Right cardiac atrium (tissue), 5 donors: ENCODE measurements at regions not wholly inside any gene's neighbourhood (a gene's known extent, or its start where the extent isn't known, plus 50 kb on each side); places are given as distances from the start of the nearest gene placed in this dataset.
"Not testable (repeated sequence)": the region's sequence is repeated elsewhere in the genome, so short reads cannot be mapped to it uniquely, and the experiment has no call there.

Source experiments
- ATAC-seq, 2 donors: fragments of 200-7000 bp; cut with Tn5 transposase; one replicate each; pipeline versions ENCODE4 v1.8.0 to v1.9.1; 2020; ENCODE audit warnings: moderate library complexity in 2 of 2, mild to moderate bottlenecking in 1 of 2
- DNase-seq, 3 donors: peaks; one replicate each; pipeline ENCODE4 v3.0.0-alpha.2; 2020
- H3K27ac ChIP-seq: one replicate; pipeline ENCODE4 v1.5.1; 2013; ENCODE audit warnings: mild to moderate bottlenecking, low read length, control low read depth, moderate library complexity
- H3K27me3 ChIP-seq: one replicate; pipeline ENCODE4 v1.6.1; 2013; ENCODE audit not compliant: control insufficient read depth, insufficient read depth
- H3K4me1 ChIP-seq: one replicate; pipeline ENCODE4 v1.6.1; 2013; ENCODE audit warnings: low read length; ENCODE audit not compliant: control insufficient read depth, insufficient read depth
- H3K4me3 ChIP-seq: one replicate; pipeline ENCODE4 v1.5.1; 2013; ENCODE audit warnings: low read length, control low read depth
- H3K9me3 ChIP-seq: one replicate; pipeline ENCODE4 v1.6.1; 2013; ENCODE audit warnings: low read length; ENCODE audit not compliant: control insufficient read depth
- WGBS: extraction: QIAGEN DNeasy Blood & Tissue Kit; methylation state at CpG from one replicate; pipeline ENCODE4 v1.1.7; 2013; 5-methylcytosine and 5-hydroxymethylcytosine counted together
- intact Hi-C, 4 donors: fragments of 100-400 bp; cut with DNase I; formaldehyde crosslinking; loops; one replicate each; pipeline versions ENCODE4 v1.11.0 to v1.14.0; 2022 to 2023
- donor health status: healthy with polysubstance abuse.
- donor health status: DM: no; HTN: yes; CAD: no.
- donor health status: DM: no; HTN: no; CAD: no.
- donor health status: DM: no; HTN: yes; CAD: no; lungs with severe emphysema.
- donor health status: DM: yes; HTN: yes; CAD: no.

DNA sequence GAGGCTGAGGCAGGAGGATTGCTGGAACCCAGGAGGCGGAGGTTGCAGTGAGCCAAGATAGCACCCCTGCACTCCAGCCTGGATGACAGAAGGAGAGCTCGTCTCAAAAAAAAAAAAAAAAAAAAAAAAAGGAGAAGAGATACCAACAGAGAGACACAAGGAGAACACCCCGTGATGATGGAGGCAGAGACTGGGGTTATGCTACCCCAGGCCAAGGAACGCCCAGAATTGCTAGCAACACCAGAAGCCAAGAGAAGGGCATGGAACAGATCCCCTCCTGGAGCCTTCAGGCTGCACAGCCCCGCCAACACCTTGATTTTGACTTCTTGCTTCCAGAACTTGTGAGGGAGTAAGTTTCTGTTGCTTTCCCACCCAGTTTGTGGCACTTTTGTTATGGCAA, 148.0 kb upstream of the FOXN3 start:
- no peak overlapping the region for H3K27ac ChIP-seq
- H3K27me3 ChIP-seq, result no peaks in the 10 kb centered on the region
- no peak overlapping the region for H3K4me3 ChIP-seq
- intact Hi-C loops, result no loop called here
- H3K4me1 ChIP-seq, result peaks cover 6% of the 10 kb centered on the region
- peak in 1 of 2 donors; percentile 31 for ATAC-seq
- WGBS, result 89% methylated on average over 5 of the region's 5 CpGs
- no peak for DNase-seq
- H3K9me3 ChIP-seq, result no peaks in the 10 kb centered on the region

DNA sequence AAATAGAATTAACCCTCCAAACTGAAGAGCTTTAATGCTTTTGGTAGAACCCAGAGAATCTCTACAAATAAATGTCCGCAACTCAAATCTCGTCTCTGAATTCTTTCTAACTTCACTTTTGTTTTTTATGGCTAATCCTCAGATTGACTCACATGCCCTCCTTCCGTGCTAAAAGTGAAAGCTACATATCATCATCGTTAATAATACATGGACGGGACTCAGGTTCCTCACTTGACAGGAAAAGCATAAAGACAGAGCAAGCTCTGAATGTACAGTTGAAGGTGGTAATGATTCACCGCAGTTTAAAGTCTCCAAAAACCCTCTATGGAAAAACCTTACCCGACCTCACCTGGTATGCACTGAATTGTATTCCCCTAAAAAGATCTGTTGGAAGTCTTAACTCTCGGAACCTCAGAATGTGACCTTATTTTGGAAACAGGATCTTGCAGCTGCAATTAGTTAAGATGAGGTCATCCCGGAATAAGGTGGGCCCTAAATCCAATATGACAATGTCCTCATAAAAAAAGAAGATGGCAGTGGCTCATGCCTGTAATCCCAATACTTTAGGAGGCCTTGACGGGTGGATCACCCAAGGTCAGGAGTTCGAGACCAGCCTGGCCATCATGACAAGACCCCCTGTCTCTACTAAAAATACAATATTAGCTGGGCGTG, 147.4 kb upstream of the FOXN3 start:
- H3K9me3 ChIP-seq, result no peaks in the 10 kb centered on the region
- H3K27me3 ChIP-seq, result no peaks in the 10 kb centered on the region
- intact Hi-C loops, result no loop called here
- H3K4me1 ChIP-seq, result peaks cover 6% of the 10 kb centered on the region
- DNase-seq (no peak), ATAC-seq (peak in 1 of 2 donors; percentile 32)
- WGBS, result 73% methylated on average over 12 of the region's 12 CpGs
- no peak overlapping the region for H3K4me3 ChIP-seq
- peak overlapping the region; percentile 15 for H3K27ac ChIP-seq

DNA sequence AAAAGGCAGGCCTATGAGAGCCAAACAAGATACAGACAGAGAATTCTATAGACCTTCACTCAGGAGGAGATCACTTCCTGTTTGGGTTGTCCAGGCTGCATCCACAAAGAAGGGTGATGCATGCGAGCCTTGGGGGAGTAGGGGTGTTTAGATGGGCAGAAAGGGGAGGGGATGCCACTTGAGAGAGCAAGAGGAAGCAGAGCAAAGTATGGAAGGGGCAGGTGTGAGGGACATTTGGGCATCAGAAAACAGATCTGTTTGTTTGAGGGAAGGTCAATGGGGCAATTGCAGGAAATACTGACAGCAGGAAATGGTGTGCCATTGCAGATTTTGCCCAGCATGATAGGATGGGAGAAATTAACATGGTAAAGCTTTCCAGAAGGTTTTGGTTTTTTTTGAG, 146.4 kb upstream of the FOXN3 start:
- 91% methylated on average over 1 of the region's 1 CpG for WGBS
- no peaks in the 10 kb centered on the region for H3K27me3 ChIP-seq

DNA sequence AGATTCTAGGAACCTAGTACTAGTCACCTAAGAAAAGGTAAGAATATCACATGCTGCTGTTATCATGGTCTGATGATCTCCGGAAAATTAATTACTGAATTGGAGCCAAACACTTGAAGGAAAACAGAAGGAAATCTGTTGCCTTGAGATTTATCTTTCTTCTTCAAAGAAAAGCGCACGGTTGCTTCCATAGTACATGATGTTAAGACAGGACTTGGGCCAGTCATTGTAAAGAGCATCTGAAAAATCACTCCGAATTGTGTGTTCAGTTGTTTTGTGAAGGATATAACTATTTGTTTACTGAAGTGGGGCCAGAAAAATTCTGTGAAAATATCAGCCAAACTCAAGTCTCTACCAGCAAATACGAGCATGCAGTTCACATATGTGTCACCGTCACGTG, 134.9 kb upstream of the FOXN3 start:
- Histone ChIP-seq H3K27me3 (no peaks in the 10 kb centered on the region), H3K9me3 (no peaks in the 10 kb centered on the region), H3K27ac (no peak overlapping the region), H3K4me1 (peaks cover 6% of the 10 kb centered on the region), H3K4me3 (no peak overlapping the region)
- 71% methylated on average over 7 of the region's 7 CpGs for WGBS
- intact Hi-C loops, result no loop called here
- ATAC-seq (peak in 1 of 2 donors; percentile 18), DNase-seq (no peak)

More for the DNA sequence above, 146.4 kb upstream of the FOXN3 start:
- Histone ChIP-seq H3K27ac (no peak overlapping the region), H3K9me3 (no peaks in the 10 kb centered on the region), H3K4me1 (peaks cover 6% of the 10 kb centered on the region), H3K4me3 (no peak overlapping the region)
- ATAC-seq (no peak), DNase-seq (no peak)
- intact Hi-C loops, result no loop called here

DNA sequence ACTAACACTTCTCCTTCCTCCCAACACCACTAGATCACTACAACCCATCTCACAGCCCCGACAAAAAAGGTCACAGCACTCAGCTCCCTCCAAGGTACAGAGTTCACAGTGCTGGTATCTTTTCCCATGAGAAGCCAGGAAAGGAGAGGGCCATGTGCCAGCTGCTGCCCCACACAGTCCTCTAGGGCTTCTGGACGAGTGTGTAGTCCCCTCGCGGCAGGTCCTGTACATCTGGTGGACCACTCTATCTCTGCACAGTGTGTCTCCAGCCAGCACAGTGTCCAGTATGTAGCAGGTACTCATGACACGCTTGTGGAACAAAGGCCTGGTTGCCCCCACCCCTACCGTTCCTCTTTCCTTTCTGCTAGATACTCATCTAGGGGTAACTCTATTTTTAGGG, 134.4 kb upstream of the FOXN3 start:
- Histone ChIP-seq H3K4me1 (peaks cover 6% of the 10 kb centered on the region), H3K27ac (peak overlapping the region; percentile 38), H3K4me3 (no peak overlapping the region), H3K27me3 (no peaks in the 10 kb centered on the region), H3K9me3 (no peaks in the 10 kb centered on the region)
- intact Hi-C loops, result no loop called here
- DNase-seq (no peak), ATAC-seq (peak; percentile 24 to 62)
- 49% methylated on average over 6 of the region's 6 CpGs for WGBS

DNA sequence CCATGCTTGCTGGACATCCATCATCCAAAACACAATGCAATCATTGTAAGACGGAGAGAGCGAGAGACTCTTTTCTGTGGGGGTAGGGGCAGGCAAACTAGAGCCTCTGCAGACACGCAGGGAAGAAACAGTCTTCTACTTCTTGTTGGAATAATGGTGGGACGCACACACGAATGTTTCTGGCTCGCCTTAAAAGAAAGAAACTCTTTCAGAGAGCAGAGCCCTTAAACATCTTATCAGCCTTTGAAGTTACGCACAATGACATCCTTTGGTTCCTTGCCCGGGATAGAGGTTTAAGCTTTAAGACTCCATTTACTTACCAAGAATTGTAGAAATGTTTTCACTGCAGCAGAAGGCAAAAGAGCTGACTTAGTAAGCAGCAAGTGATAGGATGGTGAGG, 133.8 kb upstream of the FOXN3 start:
- no peak overlapping the region for H3K27ac ChIP-seq

DNA sequence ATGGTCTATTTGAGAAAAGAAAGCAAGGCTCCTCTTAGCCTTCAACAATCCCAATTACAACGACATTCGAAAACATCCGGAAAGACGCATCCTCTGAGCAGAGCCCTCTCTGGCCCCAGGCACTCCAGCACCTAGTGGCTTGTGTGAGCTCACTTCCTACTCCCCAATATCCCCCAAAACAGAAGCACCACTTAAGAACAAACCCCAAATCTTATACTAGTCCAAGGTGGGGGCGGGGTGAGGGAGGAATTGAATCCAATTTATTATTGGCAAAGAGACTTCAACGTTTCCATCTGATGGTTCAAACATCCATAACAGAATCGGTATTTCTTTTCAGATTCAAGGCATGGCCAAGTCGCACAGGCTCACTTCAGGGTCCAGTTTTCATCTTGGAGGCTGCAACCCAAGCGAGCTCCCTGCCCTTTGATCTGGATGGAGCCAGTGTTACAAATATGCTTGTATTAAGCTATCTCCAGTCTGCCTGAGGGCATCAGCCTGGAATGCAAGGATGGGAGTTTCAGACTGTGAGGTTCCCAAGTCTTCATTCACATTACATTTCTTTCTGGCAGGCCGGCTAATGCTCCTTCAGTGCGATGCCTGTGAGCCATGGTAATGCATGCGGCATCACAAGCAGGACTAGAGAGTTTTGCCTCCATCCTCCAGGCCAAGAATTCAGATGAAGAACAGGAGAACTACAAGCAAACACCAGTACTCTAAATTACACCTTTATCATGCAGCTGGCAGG, 132.5 kb upstream of the FOXN3 start:
- H3K4me3 ChIP-seq, result no peak overlapping the region
- H3K4me1 ChIP-seq, result peaks cover 6% of the 10 kb centered on the region
- WGBS, result 88% methylated on average over 12 of the region's 12 CpGs
- no peaks in the 10 kb centered on the region for H3K27me3 ChIP-seq
- no peak overlapping the region for H3K27ac ChIP-seq
- DNase-seq, result no peak
- H3K9me3 ChIP-seq, result no peaks in the 10 kb centered on the region
- no peak for ATAC-seq
- intact Hi-C loops, result no loop called here

More for the DNA sequence above, 133.8 kb upstream of the FOXN3 start:
- Histone ChIP-seq H3K9me3 (no peaks in the 10 kb centered on the region), H3K27me3 (no peaks in the 10 kb centered on the region), H3K4me3 (no peak overlapping the region), H3K4me1 (peaks cover 6% of the 10 kb centered on the region)
- 63% methylated on average over 8 of the region's 8 CpGs for WGBS
- no peak for ATAC-seq
- DNase-seq, result no peak
- intact Hi-C loops, result no loop called here

DNA sequence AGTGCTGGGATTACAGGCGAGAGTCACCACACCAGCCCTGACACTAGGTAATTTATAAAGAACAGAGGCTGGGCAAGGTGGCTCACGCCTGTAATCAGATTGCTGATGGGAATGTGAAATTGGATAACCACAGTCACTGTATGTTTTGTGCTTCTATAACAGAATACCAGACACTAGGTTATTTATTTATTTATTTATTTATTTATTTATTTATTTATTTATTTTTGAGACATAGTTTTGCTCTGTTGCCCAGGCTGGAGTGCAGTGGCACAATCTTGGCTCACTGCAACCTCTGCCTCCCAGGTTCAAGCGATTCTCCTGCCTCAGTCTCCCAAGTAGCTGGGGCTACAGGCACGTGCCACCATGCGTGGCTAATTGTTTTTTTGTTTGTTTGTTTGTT, 130.0 kb upstream of the FOXN3 start:
- H3K27ac ChIP-seq, ATAC-seq, H3K27me3 ChIP-seq, H3K4me3 ChIP-seq, intact Hi-C loops, H3K9me3 ChIP-seq, DNase-seq, H3K4me1 ChIP-seq: not testable (repeated sequence)
- WGBS, result 97% methylated on average over 5 of the region's 5 CpGs

DNA sequence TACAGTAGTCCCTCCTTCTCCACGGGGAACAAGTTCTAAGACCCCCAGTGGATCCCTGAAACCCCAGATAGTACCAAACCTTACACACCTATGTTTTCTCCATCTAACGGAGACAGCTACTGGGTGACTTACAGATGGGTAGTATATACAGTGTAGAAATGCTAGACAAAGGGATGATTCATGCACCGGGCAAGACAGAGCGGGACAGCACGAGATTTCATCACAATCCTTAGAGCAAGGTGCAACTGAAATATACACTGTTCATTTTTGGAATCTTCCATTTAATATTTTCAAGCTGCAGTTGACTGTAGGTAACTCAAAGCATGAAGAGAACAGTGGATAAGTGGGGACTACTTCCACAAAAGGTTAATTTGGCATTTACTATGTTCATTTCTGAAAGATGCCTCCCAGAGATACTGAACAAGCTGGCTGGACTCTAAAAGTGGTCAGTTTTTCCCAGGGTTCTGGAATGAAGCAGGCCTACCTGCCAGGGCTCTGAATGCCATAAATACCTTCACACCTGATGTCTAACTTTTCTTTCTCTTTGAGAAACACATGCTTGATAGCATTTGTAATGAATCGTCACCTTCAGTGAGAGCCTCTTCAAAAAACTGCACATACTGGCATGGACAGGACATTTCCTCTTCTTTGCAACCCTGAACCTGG, 127.7 kb upstream of the FOXN3 start:
- no peak for ATAC-seq
- intact Hi-C loops, result no loop called here
- no peaks in the 10 kb centered on the region for H3K27me3 ChIP-seq
- peaks cover 8% of the 10 kb centered on the region for H3K4me1 ChIP-seq
- no peak for DNase-seq
- 92% methylated on average over 6 of the region's 6 CpGs for WGBS
- H3K27ac ChIP-seq, result no peak overlapping the region
- H3K9me3 ChIP-seq, result no peaks in the 10 kb centered on the region
- no peak overlapping the region for H3K4me3 ChIP-seq

DNA sequence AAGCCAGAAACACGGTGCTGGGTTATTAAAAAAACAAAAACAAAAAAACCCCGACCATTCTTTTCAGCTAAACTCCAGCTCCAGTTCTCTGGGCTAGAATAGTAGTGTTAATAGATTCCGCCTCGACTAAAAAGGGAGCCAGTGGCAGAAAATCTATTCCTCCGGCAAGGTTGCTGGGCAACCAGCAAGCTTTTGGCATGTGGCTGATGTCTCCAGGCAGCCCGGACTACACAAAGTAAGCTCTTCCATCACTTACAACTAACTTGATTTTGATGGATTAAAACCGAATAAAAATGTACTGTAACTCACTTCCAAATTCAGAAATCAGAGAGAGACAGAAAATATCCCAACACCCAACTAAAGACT, 126.4 kb upstream of the FOXN3 start:
- no peaks in the 10 kb centered on the region for H3K9me3 ChIP-seq
- 28% methylated on average over 7 of the region's 7 CpGs for WGBS
- intact Hi-C loops, result no loop called here
- H3K27ac ChIP-seq, result no peak overlapping the region
- DNase-seq (peak in 2 of 3 donors; percentile 59 to 60), ATAC-seq (no peak)
- peaks cover 6% of the 10 kb centered on the region for H3K4me1 ChIP-seq
- no peaks in the 10 kb centered on the region for H3K27me3 ChIP-seq
- no peak overlapping the region for H3K4me3 ChIP-seq

DNA sequence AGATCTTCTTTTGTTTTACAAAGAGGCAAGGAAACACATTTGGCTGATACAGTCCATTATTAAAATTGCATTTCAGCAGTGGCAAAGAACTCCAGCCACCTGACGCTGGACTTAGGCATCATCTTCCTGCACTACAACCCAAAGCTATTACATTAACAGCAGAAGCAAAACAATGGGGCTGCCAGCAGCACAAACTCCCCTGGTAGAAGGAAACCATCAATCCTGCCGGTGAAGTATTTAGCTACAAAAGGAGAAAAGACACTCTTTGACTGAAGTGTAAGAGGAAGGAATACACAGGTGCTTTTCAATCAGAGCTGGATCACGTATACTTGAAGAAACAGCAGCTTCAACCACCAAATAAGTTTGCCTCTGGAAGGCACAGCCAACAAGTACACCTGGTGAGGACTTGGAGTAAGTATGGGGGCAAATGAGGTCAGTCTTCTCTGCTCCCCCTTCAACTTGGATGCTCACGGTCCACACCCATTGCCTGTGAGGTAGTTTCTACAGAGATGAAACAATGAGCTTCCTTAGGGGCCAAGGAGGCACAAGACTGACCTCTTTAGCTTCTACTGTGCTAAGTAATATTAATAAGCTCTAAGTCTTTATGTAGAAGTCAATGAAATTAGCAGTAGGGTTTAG, 125.9 kb upstream of the FOXN3 start:
- H3K27me3 ChIP-seq, result no peaks in the 10 kb centered on the region
- no peak overlapping the region for H3K4me3 ChIP-seq
- 65% methylated on average over 4 of the region's 4 CpGs for WGBS
- no peak overlapping the region for H3K27ac ChIP-seq
- ATAC-seq, result no peak
- DNase-seq, result no peak
- intact Hi-C loops, result no loop called here
- peaks cover 6% of the 10 kb centered on the region for H3K4me1 ChIP-seq
- H3K9me3 ChIP-seq, result no peaks in the 10 kb centered on the region
